Mammary epithelial cell (primary cell): ENCODE measurements at regions not wholly inside any gene's neighbourhood (a gene's known extent, or its start where the extent isn't known, plus 50 kb on each side); places are given as distances from the start of the nearest gene placed in this dataset.

Experiments
- EZH2 ChIP-seq: IDR thresholded peaks from 2 replicates; pipeline ENCODE4 v1.6.1; 2012; ENCODE audit warnings: low read length, inconsistent platforms, borderline replicate concordance
- TF ChIP-seq, protein P1 (sequence below), 2 donors: IDR thresholded peaks in 1 of 2; conservative IDR thresholded peaks in 1 of 2; 2 replicates each; pipeline ENCODE4 v1.5.1; 2011 to 2012; ENCODE audit warnings: inconsistent platforms in 2 of 2, low read length in 2 of 2, mild to moderate bottlenecking in 2 of 2, control low read depth in 1 of 2, low read depth in 1 of 2; ENCODE audit not compliant: insufficient read depth in 1 of 2; ENCODE audit errors: extremely low read depth in 1 of 2

DNA sequence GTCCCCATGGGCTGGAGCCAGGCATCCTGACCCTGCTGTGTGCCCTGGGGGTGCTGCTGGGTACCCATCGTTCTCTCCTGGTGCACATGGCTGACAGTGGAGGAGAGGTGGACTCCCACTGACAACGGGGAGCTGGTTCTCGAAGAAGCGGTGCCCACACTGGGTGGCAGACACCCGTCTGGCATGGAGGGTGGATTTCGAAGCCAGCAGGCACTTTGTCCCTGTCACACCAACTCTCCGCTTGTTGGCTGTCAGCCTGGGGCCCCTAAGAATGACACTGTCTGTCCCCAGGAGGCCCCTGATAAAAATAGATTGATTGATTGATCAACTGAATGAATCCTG, 55.4 kb downstream of the RTP5 start:
- no peak for TF ChIP-seq EZH2
- TF ChIP-seq, protein P1, sequence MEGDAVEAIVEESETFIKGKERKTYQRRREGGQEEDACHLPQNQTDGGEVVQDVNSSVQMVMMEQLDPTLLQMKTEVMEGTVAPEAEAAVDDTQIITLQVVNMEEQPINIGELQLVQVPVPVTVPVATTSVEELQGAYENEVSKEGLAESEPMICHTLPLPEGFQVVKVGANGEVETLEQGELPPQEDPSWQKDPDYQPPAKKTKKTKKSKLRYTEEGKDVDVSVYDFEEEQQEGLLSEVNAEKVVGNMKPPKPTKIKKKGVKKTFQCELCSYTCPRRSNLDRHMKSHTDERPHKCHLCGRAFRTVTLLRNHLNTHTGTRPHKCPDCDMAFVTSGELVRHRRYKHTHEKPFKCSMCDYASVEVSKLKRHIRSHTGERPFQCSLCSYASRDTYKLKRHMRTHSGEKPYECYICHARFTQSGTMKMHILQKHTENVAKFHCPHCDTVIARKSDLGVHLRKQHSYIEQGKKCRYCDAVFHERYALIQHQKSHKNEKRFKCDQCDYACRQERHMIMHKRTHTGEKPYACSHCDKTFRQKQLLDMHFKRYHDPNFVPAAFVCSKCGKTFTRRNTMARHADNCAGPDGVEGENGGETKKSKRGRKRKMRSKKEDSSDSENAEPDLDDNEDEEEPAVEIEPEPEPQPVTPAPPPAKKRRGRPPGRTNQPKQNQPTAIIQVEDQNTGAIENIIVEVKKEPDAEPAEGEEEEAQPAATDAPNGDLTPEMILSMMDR (conservative IDR thresholded peaks at IDR 0.05 in 1 of 2, IDR thresholded peaks at IDR 0.05 in 1 of 2; ENCODE audit: extremely low read depth in 1 of 2, insufficient read depth in 1 of 2, low read depth in 1 of 2, low read length in 2 of 2) = no peak
